BE2C (cell line): ENCODE measurements at regions not wholly inside any gene's neighbourhood (a gene's known extent, or its start where the extent isn't known, plus 50 kb on each side); places are given as distances from the start of the nearest gene placed in this dataset.
A peak's percentile ranks its signal among the peaks of the same experiment; 100 is the strongest.
"Not testable (repeated sequence)": the region's sequence is repeated elsewhere in the genome, so short reads cannot be mapped to it uniquely, and the experiment has no call there.

ENCODE experiments used
- DNase-seq: peaks from one replicate; pipeline ENCODE4 v3.0.0-alpha.2; 2020
- H3K27me3 ChIP-seq: fragments of 250-450 bp; sonication (Bioruptor Pico); 2 replicates; pipeline ENCODE4 v1.5.1; 2020; ENCODE audit warnings: mild to moderate bottlenecking
- H3K36me3 ChIP-seq: fragments of 250-450 bp; sonication (Bioruptor Pico); 2 replicates; pipeline ENCODE4 v1.5.1; 2020; ENCODE audit warnings: mild to moderate bottlenecking
- H3K4me1 ChIP-seq: fragments of 250-450 bp; sonication (Bioruptor Pico); 2 replicates; pipeline ENCODE4 v1.5.1; 2020
- H3K4me3 ChIP-seq: 2 replicates; pipeline ENCODE4 v1.5.1; 2011; ENCODE audit warnings: low read depth, low read length
- H3K9me3 ChIP-seq: fragments of 250-450 bp; sonication (Bioruptor Pico); 2 replicates; pipeline ENCODE4 v1.5.1; 2020
- CTCF ChIP-seq: IDR thresholded peaks from 2 replicates; pipeline ENCODE4 v1.5.1; 2012; ENCODE audit warnings: mild to moderate bottlenecking, low read depth, low read length

GRCh38 chr14:97120204-97120603 is 323.0 kb downstream of the VRK1 start:
- peaks cover 5% of the 10 kb centered on the region; the same call in 1 of the 2 replicates for H3K27me3 ChIP-seq
- no peak overlapping the region for H3K4me3 ChIP-seq
- no peak for TF ChIP-seq CTCF
- H3K9me3 ChIP-seq = no peaks in the 10 kb centered on the region
- no peak for DNase-seq
- H3K4me1 ChIP-seq = no peaks in the 10 kb centered on the region
- H3K36me3 ChIP-seq = no peaks in the 10 kb centered on the region

DNA sequence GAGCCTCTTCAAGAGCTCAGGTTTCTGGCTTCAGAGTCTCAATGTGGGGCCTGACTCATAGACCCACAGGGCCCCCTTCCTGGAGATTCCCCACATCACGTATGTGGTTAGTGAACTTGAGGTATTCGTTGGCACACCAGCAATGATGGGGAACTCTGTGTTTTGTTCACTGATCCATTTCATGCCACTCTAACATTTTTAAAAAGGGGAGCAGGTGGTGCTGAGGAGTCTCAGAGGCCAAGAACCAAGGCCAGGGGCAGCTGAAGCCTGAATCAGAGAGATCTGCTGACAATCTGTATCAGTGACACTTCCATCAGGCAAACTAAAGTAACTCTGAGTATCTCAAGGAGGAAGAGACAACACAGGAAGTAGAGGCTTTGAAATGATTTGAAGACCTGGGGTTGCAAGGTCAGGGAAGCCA is 323.4 kb downstream of the VRK1 start:
- no peaks in the 10 kb centered on the region for H3K4me1 ChIP-seq
- DNase-seq = no peak
- no peaks in the 10 kb centered on the region for H3K9me3 ChIP-seq
- no peak overlapping the region for H3K4me3 ChIP-seq
- H3K27me3 ChIP-seq = peaks cover 5% of the 10 kb centered on the region; the same call in 1 of the 2 replicates
- no peak for TF ChIP-seq CTCF
- no peaks in the 10 kb centered on the region for H3K36me3 ChIP-seq

DNA sequence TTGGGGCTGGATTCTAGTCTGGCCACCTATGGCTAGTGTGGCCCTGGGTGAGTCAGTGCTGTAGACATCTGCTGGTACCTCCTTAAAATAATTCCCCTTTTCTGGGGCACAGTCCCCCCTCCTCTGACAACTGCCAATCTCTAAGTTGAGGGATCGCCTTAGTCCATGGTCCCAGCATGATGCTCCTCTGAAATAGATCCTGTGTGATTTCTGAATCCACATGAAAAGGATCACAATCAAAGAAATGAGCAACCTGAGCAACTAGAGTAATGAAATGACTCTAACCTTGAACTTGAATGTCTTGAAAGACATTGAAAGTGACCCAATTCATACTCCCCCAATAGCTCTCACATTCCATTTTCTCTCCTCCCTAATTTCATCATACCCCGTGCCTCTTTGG is 332.5 kb downstream of the VRK1 start:
- Histone ChIP-seq H3K4me1 (no peaks in the 10 kb centered on the region), H3K36me3 (no peaks in the 10 kb centered on the region), H3K27me3 (0 out of 2 replicates have a peak, but pooled peaks cover 2% of the 10 kb centered on the region), H3K9me3 (no peaks in the 10 kb centered on the region), H3K4me3 (no peak overlapping the region)
- TF ChIP-seq CTCF = no peak
- no peak for DNase-seq

DNA sequence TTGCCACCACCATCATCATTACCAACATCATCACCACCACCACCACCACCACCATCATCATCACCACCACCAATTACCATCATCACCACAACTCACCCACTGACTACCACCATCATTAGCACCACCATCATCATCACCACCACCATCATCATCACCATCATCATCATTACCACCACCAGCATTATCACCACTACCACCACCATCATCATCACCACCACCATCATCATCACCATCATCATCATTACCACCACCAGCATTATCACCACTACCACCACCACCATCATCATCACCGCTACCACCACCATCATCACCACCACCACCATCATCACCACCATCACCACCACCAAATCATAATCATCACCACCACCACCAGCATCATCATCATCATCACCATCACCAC is 338.7 kb downstream of the VRK1 start:
- not testable (repeated sequence) for H3K4me3 ChIP-seq, H3K9me3 ChIP-seq, H3K36me3 ChIP-seq, H3K27me3 ChIP-seq, DNase-seq, H3K4me1 ChIP-seq

DNA sequence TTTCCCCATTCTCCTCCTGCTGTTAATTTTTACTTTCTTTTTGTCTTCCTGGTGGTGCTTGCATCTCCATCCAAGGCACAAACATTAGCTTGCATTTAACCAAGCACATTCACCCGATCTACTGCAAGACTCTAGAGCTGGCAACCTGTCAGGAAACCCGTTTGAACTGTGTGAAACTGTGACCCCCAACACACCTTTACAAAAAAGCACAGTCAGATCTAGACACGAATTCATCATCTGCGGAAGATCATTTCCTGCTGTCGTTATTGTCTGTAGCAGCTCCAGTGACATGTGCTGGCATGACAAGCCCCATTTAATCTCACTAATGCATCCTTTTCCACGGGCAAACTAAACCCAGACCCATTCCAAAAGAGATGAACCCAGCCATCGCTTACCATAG is 340.5 kb downstream of the VRK1 start:
- H3K4me1 ChIP-seq = no peaks in the 10 kb centered on the region
- H3K4me3 ChIP-seq = no peak overlapping the region
- H3K27me3 ChIP-seq = no peaks in the 10 kb centered on the region
- H3K36me3 ChIP-seq = no peaks in the 10 kb centered on the region
- H3K9me3 ChIP-seq = no peaks in the 10 kb centered on the region
- TF ChIP-seq CTCF = no peak
- DNase-seq = no peak

DNA sequence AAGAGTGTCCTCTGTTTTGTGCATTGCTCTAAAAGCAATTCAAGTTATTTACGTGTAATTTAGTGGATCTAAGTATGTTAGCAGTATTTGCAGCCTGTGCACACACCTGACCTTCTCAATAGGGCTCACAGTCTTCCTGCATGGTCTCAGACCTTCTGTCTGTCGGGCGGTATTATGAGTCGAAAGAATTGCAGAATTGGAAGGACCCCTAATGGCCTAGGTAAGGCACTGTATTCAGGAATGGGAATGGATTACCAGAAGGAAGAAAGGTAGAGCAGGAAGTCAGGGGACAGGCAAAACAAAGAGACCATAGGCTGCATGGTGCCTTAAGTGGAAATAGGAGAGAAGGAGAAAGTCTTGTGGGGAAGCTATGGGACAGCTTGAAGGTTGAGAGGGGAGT is 341.6 kb downstream of the VRK1 start:
- DNase-seq = no peak
- no peak overlapping the region for H3K4me3 ChIP-seq
- TF ChIP-seq CTCF = peak; percentile 38
- no peaks in the 10 kb centered on the region for H3K36me3 ChIP-seq
- no peaks in the 10 kb centered on the region for H3K27me3 ChIP-seq
- no peaks in the 10 kb centered on the region for H3K4me1 ChIP-seq
- H3K9me3 ChIP-seq = no peaks in the 10 kb centered on the region

DNA sequence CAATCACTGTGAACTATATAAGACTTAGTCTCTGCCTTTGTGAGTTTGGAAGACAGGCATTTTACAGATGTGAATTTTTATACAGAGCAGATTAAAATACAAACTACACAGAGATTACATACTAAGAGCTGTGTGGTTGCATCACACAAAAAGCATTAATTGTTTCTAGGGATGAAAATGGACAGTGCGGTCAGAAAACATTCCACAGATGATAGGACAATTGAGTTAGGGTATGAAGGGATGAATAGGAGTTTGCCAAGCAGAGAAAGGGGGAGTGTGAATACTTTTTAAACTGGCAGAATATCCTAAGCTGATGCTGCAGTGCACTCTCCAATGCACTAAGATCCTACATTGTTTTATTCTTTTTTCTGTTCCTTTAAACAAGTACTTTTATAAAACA is 345.8 kb downstream of the VRK1 start:
- DNase-seq = no peak
- no peaks in the 10 kb centered on the region for H3K36me3 ChIP-seq
- H3K9me3 ChIP-seq = no peaks in the 10 kb centered on the region
- H3K4me3 ChIP-seq = no peak overlapping the region
- TF ChIP-seq CTCF = no peak
- H3K27me3 ChIP-seq = no peaks in the 10 kb centered on the region
- H3K4me1 ChIP-seq = no peaks in the 10 kb centered on the region
